22Rv1 (cell line): ENCODE measurements at regions not wholly inside any gene's neighbourhood (a gene's known extent, or its start where the extent isn't known, plus 50 kb on each side); places are given as distances from the start of the nearest gene placed in this dataset.

Experiments
- ZFX ChIP-seq: fragments of 450-650 bp; IDR thresholded peaks from 2 replicates; pipeline ENCODE4 v1.6.1; 2017; ENCODE audit warnings: antibody characterized with exemption, borderline replicate concordance
- TF ChIP-seq, protein P1 (sequence below): fragments of 450-650 bp; IDR thresholded peaks from 2 replicates; pipeline ENCODE4 v1.5.1; 2017; ENCODE audit warnings: mild to moderate bottlenecking

DNA sequence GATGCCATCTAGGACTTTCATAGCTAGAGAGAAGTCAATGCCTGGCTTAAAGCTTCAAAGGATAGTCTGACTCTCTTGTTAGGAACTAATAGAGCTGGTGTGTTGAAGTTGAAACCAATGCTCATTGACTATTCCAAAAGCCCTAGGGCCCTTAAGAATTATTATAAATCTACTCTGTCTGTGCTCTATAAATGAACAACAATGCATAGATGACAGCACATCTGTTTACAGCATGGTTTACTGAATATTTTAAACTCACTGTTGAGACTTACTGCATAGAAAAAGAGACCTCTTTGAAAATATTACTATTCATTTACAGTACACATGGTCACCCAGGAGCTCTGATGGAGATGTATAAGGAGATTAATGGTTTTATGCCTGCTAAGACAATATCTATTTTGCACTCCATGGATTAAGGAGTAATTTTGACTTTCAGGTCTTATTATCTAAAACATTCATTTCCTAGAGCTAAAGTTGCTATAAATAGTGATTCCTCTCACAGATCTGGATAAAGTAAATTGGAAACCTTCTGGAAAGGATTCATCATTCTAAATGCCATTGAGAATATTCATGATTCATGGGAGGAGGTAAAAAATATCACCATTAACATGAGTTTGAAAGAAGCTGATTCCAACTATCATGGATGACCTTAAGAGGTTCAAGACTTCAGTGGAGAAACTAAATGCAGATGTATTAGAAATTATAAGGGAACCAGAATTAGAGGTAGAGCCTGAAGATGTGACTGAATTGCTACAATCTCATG is 763.5 kb upstream of the MAP3K7 start:
- TF ChIP-seq, protein P1, sequence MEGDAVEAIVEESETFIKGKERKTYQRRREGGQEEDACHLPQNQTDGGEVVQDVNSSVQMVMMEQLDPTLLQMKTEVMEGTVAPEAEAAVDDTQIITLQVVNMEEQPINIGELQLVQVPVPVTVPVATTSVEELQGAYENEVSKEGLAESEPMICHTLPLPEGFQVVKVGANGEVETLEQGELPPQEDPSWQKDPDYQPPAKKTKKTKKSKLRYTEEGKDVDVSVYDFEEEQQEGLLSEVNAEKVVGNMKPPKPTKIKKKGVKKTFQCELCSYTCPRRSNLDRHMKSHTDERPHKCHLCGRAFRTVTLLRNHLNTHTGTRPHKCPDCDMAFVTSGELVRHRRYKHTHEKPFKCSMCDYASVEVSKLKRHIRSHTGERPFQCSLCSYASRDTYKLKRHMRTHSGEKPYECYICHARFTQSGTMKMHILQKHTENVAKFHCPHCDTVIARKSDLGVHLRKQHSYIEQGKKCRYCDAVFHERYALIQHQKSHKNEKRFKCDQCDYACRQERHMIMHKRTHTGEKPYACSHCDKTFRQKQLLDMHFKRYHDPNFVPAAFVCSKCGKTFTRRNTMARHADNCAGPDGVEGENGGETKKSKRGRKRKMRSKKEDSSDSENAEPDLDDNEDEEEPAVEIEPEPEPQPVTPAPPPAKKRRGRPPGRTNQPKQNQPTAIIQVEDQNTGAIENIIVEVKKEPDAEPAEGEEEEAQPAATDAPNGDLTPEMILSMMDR: no peak
- no peak for TF ChIP-seq ZFX
